Jurkat, Clone E6-1 (cell line): ENCODE measurements at regions not wholly inside any gene's neighbourhood (a gene's known extent, or its start where the extent isn't known, plus 50 kb on each side); places are given as distances from the start of the nearest gene placed in this dataset.
"Not testable (repeated sequence)": the region's sequence is repeated elsewhere in the genome, so short reads cannot be mapped to it uniquely, and the experiment has no call there.

Experiments used
- DNase-seq: peaks from one replicate; pipeline ENCODE4 v3.0.0-alpha.2; 2011; ENCODE audit warnings: low read depth, low spot score
- H3K4me3 ChIP-seq: 2 replicates; pipeline ENCODE4 v1.5.1; 2011; ENCODE audit warnings: mild to moderate bottlenecking, low read length, control low read depth, moderate library complexity

DNA sequence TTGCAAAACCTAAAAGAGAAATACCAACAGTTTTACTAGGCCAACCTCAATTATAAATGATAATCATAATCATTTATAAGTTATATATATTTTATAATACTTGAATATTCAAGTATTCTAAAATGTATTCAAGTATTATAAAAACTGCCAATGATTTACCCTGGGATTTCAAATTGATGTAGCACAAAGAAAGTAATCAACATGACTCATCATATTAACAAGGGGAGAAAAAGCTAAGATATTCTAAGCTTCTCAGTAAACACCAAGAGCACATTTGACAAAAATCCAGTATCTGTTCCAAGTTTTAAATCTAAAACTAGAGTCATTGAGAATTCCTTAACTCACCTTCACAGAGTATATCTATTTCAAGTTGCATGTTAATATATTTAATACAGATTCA, 56.1 kb downstream of the CAPZA3 start:
- no peak for DNase-seq
- no peak overlapping the region for H3K4me3 ChIP-seq

DNA sequence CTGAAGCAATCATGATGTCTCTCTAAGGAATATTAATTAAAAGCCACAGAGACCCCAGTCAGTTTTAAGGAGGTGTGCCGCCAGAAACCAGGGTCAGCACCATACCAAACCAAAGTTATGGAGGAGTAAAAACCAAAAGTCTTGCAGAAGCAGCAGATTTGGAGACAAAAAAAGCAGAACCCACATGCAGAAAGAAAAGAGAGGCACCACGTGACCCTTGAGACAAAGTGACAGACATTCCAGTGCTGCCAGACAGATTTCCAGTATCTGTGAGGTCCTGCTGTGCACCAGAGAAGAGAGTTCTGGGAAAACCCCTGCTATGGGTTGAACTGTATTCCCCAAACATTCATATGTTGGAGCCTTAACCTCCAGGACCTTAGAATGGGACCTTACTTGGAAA, 59.7 kb downstream of the CAPZA3 start:
- H3K4me3 ChIP-seq: no peak overlapping the region
- no peak for DNase-seq

DNA sequence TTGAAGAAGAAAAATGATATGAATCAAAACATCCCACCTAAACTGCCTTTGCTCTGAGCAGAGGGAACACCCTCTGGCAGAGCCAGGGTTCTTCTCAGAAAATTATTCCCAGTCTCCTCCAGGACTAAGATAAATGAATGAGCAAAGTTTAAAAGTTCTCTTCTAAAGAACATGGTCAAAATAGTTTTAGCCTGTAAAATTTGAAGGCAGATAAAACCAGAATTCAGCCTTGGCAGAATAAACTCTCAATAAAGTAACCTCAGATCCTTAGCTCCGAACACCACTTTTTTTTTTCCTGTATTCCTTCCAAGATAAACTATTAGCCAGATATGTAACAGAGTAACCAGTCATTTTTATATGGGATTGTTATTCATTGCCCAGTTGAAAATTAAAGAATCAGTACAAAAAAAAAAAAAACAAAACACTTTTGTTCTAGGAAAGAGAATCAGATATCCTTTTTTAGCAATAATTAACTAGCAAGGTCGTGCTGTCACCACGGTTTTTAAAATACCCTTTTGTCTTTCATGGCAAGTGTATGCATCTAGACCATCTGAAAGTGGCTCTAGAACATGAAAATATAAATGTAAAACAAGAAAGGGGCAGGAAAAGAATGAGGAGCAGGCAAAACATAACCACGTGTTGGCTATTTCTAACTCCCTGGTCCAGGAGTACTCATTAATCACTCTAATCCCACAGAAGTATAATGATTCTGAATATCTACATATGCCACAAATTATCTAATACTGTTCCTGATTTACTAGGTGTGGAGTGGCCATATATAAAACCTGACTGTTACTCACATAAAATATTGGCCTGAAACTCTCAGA, 60.8 kb downstream of the CAPZA3 start:
- DNase-seq: no peak
- no peak overlapping the region for H3K4me3 ChIP-seq

DNA sequence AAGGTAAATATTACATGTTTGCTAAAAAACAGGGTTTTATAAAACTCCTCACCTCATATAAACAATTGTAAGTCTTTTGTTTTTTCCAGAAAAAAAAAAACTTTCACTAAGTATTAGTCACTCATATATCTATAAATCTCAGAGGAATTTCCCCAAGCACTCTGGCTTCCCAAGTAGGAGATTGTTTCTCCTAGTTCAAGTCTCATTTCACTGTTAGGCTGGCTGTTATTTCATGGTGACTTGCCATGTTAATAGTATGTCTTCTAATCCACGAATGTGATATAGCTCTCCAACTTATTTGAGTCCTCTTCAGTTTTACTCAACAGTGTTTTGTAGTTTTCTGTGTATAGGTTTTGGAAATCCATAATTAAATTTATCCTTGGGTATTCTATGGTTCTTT, 61.6 kb downstream of the CAPZA3 start:
- no peak overlapping the region for H3K4me3 ChIP-seq
- DNase-seq: no peak

DNA sequence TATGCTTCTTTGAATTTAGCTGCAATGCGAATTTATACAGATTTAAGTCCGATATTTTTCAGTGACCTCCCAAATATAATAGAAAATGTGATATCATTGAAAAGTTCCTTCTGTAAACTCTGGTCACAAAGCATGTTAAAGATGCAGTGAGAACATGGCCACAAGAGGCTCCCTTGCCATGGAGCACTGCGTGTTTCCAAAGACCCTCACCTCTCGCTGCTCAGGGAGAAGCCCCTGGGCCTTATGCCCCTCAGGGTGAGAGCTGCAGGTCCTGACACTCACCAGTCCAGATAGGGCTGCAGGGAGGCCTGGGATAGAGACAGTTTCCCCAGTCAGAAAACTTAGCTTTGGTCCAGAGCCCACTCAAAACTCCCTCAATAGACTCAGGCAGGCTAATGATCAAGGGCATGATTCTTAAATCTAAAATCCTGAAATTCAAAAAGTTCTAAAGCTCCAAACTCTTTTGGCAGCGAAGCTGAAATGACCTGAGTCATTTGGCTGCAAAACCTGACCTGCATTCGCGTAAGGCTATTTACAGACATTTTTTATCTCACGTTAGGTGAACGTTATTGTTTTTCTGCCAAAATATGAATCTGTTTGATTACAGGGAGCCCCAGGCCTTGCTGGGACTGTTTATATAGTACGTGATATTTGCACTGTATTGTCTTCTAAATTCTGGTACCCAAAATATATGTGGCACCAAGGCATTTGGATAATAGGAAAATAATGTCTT, 67.8 kb downstream of the CAPZA3 start:
- no peak for DNase-seq
- no peak overlapping the region for H3K4me3 ChIP-seq

DNA sequence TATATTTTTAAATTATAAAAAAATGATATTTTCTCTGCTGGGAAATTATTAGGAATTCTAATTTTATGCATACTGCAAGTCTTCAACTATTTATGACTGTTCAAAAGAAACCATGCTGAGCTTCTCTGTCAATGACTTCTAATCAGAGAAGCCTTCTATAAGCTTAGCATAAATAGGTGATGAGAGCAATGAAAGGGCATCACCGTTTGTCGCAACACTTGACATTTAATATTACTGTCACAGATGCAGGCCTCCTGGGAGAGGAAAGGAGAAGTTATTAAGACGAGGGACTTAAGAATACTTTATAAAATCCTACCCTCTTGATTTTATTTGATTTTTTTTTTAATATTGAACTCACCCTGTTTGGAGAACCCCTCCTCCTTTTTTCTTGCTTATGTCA, 69.8 kb downstream of the CAPZA3 start:
- DNase-seq: no peak
- no peak overlapping the region for H3K4me3 ChIP-seq

DNA sequence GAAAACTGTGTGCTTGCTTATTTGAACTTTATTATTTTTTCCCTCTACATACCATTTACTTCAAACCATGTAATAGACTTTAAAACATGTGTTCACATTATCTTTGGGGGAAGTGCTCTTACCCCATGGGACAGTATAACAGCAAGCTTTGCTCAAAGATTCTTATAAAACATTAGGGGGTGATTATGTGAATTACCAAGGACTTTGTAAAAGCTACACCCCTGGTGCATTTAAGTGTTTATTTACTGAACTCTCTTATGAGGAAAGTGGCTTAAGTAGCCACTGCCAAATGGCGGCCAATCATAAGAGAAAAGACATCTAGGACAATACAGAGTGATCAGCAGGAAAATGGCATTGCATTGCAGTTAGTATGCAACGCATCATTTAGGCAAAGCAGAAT, 70.3 kb downstream of the CAPZA3 start:
- no peak overlapping the region for H3K4me3 ChIP-seq
- no peak for DNase-seq

DNA sequence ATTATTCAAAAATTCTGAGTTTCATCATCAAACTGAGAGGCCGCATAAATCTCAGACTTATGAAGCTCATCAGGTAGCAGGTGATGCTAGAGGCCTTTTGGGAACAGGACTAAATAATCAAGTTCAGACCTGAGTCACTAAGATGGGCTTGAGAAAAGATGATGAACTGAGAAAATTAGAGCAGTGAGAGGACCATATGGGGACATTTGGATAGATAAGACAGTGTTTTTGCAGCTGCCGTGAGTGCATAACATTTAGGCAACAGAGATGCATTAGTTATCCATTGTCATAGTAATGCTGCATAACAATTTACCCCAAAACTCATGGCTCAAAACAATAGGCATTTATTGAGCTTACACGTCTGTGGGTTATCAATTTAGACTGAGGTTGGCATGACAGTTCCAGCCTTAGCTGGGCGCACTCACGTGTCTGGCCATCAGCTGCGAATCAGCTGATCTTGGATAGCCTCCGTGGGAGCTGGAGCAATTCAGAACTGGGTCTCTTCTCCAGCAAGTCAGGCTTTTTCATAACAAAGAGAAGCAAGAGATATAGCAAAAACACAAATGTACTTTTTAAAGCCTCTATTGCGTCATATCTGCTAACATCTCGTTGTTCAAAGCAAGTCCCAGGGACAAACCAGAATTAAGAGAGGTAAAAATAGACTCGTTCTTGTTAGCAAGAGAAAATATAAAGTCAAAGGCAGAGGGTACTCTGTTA, 72.8 kb downstream of the CAPZA3 start:
- no peak for DNase-seq
- no peak overlapping the region for H3K4me3 ChIP-seq

DNA sequence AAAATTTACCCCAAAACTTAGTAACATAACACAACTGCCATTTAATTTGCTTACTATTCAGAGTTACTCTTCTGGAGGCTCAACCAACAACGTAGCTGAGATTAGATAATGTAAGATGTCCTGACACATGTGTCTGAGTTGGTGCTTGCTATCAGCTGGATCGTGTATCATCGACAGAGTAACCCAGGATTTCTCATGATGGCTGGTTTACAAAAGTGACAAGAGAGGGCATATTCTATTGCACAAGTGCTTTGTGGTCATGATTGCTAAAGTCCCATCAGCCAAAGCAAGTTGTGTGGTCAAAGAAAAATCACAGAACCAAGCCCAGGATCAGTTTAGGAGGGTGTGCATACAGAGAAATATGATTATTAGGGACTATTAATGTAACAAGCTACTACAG, 73.4 kb downstream of the CAPZA3 start:
- H3K4me3 ChIP-seq: no peak overlapping the region
- no peak for DNase-seq

DNA sequence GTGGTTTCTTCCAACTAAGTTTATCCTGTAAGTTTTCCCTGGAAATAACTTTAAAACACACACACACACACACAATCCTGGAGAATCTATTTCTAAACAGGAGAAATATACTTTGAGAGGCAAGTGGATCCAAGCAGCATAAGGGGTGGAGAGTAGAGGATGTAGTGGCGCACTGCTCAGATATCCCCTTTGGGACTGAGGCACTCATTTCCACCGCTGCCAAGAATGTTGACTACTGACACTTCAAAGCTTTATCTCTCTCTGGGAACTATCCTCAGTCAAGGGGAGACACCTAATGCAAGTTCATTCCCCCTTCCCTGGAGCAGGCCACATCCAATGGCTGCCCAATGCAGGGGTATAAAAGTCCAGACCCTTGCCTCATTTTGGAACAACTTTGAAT, 75.8 kb downstream of the CAPZA3 start:
- H3K4me3 ChIP-seq: no peak overlapping the region
- no peak for DNase-seq

DNA sequence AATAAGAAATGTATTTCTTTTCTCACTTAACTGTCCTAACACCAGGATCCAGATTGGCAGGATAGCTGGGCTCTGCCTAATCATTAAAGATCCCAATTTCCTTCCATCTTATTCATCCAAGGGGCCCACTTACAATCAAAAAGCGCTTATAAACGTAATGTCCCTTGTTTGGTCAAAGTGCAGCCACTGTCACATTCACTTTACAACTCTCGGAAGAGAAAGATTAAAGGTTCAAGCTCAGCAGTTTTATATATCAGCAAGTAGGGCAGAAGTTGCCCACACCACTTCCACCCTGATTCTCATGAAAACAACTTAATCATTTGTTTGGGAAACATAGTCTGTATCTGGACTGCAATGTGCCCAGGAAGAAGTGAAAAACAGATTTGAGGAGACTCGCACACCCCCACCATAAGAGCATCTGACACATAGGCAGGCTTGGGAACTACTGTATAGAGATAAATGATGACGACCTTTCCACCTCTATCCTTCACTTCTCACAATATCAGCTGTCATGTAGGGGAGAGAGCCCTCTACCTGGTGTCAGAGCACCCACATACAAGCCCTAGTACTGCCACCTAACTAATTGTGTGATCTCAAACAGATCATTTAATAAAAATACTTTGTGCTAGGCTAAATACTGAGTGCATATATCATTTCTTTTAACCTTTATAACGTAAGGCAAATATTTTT, 80.8 kb downstream of the CAPZA3 start:
- no peak for DNase-seq
- H3K4me3 ChIP-seq: no peak overlapping the region

DNA sequence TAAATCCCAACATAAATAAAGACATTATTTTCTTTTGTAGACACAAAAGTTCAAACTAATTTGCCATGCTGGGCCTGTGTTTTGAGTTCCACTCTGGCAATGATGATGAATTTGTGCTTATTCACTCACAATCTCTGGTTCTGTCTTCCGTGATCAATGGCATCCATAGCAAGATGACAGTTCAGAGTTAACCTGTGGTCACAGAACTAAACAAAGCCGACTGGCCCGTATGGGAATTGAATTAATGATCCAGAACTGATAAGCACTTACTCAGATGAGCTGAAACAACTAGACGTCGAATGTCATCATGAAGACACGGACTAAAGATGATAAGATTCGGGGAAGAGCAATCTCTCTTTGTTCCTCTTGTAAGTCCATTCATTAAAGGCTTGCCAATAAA, 81.6 kb downstream of the CAPZA3 start:
- no peak for DNase-seq
- no peak overlapping the region for H3K4me3 ChIP-seq

DNA sequence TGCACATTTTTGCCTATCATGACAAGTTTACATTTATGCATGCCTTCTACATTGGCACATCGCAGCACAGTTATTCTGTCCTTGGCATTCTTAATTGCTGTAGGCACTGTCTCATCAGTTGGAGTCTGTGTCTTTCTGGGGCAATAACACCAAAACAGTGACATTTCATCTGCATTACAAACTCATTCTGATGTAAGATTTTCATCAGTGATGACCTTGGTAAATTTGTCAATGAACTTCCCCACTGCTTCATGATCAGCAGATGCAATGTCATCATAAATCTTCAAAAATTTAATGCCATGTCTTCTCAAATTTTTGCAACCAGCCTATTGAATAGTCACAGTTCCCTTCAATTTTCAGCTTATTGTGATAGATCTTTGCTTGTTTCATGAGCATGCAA, 85.5 kb downstream of the CAPZA3 start:
- H3K4me3 ChIP-seq: no peak overlapping the region
- no peak for DNase-seq

DNA sequence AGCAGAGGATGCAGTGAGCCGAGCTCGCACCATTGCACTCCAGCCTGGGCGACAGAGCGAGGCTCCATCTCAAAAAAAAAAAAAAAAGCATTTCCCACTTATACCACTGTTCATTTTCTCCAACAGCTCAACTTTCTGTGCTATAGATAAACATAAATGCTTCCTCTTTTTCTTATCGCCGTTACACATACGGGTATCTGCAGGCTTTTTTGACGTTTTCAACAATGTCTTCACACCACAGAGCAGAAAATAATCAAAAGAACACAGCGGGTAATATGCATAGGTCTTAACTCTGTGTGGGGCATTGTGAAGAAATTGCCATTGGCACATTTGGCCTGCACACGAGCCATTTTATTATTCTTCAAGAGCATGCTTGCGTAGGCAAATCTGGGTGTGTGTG, 86.4 kb downstream of the CAPZA3 start:
- DNase-seq: no peak
- no peak overlapping the region for H3K4me3 ChIP-seq

DNA sequence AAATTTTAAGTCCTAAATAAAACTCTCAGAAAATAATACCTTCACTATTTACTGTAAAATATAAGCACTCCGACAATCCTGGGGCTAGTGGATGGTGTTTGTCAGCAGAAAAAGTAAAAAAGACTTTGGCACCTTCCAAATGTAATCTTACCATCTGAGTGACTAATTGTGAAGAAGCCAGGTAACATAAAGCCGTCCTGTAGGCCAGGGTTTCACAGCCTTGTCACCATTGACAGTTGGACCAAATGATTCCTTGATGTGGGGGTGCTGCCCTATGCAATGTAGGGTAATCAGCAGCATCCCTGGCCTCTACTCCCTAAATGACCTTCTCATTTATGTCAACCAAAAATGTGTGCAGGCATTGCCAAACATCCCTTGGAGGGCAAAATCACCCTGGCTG, 87.2 kb downstream of the CAPZA3 start:
- DNase-seq: no peak
- H3K4me3 ChIP-seq: no peak overlapping the region

DNA sequence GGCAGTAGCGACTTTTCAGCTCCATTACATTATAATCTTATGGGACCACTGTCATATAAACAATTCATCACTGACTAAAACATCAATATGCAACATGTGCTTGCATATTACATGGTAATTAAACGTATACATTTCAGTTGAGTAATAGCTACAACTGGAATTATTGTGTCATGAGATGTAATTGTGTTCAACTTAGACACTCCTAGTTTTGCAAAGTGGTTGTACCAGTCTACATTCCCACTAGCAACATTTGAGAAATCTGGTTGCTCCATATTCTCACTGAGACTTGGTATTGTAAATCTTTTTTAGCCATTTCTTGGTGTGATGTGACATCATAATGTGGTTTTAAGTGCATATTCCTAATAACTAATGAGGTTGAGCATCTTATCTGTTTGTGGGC, 90.0 kb downstream of the CAPZA3 start:
- no peak for DNase-seq
- no peak overlapping the region for H3K4me3 ChIP-seq

DNA sequence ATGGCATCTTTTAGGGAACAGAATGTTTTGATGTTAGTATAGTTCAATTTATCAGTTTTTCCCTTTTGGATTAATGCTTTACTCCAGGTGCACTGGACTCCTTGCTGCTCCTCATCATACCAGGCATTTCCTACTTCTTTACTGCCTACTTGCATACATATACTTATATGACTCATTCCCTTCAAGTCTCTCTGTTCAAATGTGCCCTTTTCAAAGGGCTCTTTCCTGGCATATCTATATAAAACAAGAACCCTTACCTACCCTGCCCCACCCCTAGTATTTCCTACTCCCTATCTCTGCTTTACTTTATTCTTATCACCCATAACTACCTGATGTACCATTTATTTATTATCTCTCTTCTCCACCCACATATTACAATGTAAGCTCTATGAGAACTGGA, 90.6 kb downstream of the CAPZA3 start:
- no peak overlapping the region for H3K4me3 ChIP-seq
- no peak for DNase-seq

DNA sequence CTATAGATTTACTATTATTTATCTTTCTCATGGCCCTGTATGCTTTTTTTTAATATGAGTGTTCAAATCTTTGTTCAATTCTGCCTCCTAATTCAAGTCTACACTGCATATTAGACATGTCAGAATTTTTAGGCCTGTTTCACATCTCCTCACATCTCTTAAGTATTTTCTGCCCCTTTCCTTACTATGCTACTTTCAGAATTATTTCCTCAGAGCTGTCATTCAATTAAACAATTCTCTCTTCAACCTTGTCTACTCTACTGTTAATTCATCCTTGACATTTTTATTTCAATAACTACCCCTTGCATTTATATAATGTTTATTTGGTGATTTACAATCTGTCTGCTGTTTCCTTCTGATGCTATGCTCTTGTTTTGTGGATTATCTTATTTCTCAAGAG, 91.1 kb downstream of the CAPZA3 start:
- no peak for DNase-seq
- no peak overlapping the region for H3K4me3 ChIP-seq

DNA sequence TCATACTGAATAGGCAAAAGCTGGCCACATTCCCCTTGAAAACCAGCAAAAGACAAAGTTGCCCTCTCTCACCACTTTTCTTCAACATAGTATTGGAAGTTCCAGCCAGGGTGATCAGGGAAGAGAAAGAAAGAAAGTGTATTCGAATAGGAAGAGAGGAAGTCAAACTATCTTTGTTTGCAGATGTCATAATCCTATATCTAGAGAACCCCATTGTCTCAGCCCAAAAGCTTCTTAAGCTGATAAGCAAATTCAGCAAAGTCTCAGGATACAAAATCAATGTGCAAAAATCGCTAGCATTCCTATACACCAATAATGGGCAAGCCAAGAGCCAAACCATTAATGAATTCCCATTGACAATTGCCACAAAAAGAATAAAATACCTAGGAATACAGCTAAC, 95.0 kb downstream of the CAPZA3 start:
- DNase-seq, H3K4me3 ChIP-seq: not testable (repeated sequence)

DNA sequence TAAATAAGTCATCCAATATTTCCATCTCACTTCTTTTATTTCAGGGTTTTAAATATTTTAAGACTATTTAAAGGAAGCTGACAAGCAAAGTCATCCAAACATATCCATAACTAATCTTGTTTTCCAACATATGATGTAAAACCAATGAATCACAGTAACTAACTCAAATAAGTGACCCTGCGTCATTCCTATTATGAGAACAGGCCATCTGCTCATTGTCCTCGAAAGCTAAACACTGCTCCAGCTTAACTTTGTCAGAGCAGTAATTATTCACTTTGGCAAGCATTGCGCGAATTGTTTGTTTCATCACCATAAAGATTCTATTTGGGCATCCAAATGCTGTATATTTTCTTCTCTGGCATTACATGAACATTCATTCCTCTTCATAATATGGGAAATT, 99.1 kb downstream of the CAPZA3 start:
- no peak for DNase-seq
- no peak overlapping the region for H3K4me3 ChIP-seq
